ENCODE measurements at regions not wholly inside any gene's neighbourhood (a gene's known extent, or its start where the extent isn't known, plus 50 kb on each side); places are given as distances from the start of the nearest gene placed in this dataset.
"Not testable (repeated sequence)": the region's sequence is repeated elsewhere in the genome, so short reads cannot be mapped to it uniquely, and the experiment has no call there.

GRCh38 chr6:81561071-81561564 is 191.4 kb downstream of the TENT5A start:
- DNase-seq: no peak

DNA sequence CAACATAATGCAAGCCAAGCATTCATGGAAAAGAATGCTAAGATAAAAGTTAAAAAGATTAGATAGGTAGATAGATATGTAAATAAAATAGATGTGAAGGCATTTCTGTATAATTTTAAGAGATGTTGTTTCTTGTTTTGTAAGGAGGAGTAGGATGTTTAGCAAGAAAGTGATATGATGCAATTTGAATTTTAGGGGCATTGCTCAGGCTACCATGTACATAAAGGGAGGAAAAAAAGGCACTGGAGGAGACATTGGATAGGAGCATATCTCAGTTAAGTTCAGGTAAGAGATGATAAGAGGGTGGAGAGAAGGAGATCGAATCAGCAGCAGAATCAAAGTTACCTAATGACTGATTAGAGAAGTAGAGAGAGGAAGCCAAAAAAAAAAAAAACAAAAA is 194.7 kb downstream of the TENT5A start:
- DNase-seq: no peak

GRCh38 chr6:81556551-81556950 is 195.9 kb downstream of the TENT5A start:
- no peak for DNase-seq

DNA sequence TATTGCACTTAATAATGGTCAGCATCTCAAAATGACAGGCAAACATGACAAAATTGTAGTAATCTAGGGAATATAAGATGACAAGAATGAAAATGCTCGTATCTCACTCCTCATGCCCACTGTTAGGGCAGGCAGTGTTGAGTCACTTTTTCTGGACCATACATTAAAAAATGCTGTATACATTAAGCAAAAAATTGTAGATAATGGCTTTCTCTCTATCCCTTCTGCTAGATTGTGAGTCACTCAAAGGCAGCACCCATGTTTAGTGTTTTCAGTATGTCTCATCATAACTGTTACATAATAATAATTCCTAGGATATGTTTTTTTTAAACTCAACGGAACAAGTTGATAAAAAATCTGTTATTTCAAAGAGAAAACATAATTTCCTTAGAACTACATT is 199.3 kb downstream of the TENT5A start:
- DNase-seq: no peak

DNA sequence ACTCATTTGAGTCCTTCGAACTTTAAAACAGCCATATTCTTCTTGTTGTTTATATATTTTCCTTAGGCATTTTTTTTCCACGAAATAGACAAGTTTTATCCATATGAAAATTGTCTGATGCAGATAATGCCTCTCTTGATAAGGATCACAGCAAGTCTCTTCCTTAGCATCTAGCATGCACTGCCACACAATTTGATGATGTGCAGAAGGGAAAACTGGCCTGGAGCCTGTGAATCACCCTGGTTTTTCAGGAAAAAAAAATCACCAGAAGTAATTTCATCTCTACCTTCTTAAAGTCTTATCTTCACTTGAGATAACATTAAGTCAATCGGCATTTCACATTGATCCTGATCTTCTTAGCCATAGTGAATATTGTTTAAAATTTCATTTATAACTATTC is 199.8 kb downstream of the TENT5A start:
- DNase-seq: no peak

GRCh38 chr6:81547149-81547548 is 205.3 kb downstream of the TENT5A start:
- no peak for DNase-seq

- no peak for DNase-seq
Observed at GRCh38 chr6:81534934-81535465, 217.5 kb downstream of the TENT5A start.

- DNase-seq: no peak
Observed at GRCh38 chr6:81531869-81532561, 220.5 kb downstream of the TENT5A start.

DNA sequence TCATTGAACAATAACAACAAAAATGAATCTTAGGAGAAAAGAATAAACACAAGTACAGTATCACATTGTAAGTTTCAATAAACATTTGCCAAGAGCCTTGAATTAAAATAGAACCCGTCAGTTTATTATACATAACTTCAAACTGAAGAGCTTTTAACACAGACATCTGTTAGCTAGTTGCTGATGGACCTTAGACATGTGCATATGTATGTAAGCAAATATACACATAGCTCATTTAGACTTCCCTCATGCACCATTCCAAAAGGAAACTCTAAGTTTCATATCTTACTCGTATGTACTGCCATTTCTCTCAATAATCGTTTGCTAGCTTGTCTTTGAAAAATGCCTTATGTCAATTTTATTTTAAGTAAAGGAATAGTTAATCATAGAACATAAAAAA is 235.0 kb downstream of the TENT5A start:
- no peak for DNase-seq

- DNase-seq: no peak
Observed at GRCh38 chr6:81515562-81516453, 236.7 kb downstream of the TENT5A start.

- not testable (repeated sequence) for DNase-seq
Observed at GRCh38 chr6:81514195-81514594, 238.3 kb downstream of the TENT5A start.

- DNase-seq: no peak
Observed at GRCh38 chr6:81511423-81511822, 241.1 kb downstream of the TENT5A start.

GRCh38 chr6:81495999-81496398 is 256.5 kb downstream of the TENT5A start:
- no peak for DNase-seq

- DNase-seq: no peak
Observed at GRCh38 chr6:81491454-81492101, 260.9 kb downstream of the TENT5A start.

GRCh38 chr6:81487489-81487888 is 265.0 kb downstream of the TENT5A start:
- DNase-seq: no peak

DNA sequence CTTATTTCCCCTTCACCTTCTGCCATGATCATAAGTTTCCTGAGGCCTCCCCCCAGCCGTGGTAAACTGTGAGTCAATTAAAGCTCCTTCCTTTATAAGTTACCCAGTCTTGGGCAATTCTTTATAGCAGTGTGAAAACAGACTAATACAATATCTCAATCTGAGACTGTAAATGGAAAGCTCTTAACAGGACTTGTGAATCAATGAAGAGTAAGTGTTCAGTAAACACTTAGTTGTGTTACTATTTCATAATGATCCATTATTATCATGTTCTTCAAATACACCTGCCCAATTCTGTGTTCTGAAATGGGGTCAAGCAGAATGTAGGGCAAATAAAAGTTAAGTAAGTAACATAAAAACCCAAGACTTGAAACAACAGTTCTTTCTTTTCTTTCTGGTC is 266.2 kb downstream of the TENT5A start:
- no peak for DNase-seq

- DNase-seq: no peak
Observed at GRCh38 chr6:81485395-81485794, 267.1 kb downstream of the TENT5A start.

DNA sequence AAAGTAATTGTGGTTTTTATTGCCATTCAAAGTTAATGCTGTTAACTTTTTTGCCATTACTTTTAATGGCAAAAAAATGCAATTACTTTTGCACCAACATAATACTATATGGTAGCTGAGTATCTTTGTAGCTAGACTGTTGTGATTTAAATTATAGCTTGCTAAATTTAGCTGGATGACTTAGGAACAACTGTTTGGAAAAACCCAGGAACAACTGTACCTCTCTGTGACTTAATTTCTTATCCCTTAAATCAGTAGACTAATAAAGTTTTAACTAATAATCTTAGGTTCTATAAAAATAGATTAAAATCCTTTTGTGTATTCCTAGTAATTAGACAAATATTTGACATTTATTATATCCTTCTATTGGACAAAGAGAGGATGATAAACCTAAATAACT is 268.2 kb downstream of the TENT5A start:
- no peak for DNase-seq

- DNase-seq: no peak
Observed at GRCh38 chr6:81480139-81480538, 272.3 kb downstream of the TENT5A start.

DNA sequence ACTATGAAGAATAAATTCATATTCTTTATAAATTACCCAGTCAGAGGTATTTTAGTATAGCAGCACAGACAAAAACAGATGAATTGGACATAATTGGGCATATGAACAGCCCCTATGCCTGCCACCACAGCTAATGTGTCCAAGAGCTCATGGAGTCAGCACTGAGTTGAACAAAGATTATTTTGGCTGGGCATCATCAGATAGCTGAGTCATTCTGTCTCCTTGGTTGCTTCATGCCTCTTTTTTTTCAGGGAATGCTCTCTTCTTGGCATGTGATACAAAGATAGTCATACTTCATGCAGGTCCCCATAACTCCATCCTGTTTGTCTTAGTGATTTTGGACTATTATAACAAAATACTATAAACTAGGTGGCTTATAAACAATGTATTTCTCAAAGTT is 275.6 kb downstream of the TENT5A start:
- DNase-seq: no peak

DNA sequence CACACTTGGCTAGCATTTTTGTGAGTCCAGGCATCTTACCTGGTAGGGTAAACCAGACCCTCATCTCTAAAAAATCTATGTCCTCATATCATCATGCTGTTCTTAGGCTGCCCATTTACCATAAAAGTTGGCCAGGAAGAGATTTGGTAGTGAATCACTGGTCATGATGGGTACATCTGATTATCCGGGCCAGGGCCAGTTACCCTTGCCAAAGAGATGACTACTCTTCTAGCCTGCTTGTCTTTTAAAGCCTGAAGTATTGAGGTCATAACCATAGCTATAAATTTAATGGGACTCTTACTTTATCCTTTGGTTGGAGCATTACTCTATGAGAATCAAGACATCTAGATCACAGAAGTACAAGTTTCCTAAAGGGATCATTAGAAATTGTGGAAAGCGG is 276.8 kb downstream of the TENT5A start:
- DNase-seq: no peak

- peak in 1 of 2 donors; percentile 4 for DNase-seq
Observed at GRCh38 chr6:81465859-81466258, 286.6 kb downstream of the TENT5A start.

DNA sequence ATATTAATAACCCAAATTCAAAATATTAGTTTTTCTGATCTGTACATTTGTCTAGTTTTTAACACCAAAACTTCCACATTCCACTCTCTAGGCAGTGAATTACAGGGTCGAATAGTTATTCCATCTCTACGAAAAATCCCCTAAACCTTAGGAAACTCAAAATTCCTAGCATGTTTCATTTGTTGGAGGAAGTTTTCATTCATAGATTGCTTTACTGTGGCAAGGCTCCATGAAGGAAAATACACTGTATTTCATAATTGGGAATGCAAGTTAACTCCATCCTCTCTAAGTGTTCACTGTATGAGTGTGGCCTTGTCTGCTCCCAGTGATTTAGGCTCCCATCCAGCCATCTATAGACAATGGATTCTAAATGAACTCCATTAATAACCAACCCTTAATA is 296.1 kb downstream of the TENT5A start:
- no peak for DNase-seq
